ENCODE measurements at regions not wholly inside any gene's neighbourhood (a gene's known extent, or its start where the extent isn't known, plus 50 kb on each side); places are given as distances from the start of the nearest gene placed in this dataset.

DNA sequence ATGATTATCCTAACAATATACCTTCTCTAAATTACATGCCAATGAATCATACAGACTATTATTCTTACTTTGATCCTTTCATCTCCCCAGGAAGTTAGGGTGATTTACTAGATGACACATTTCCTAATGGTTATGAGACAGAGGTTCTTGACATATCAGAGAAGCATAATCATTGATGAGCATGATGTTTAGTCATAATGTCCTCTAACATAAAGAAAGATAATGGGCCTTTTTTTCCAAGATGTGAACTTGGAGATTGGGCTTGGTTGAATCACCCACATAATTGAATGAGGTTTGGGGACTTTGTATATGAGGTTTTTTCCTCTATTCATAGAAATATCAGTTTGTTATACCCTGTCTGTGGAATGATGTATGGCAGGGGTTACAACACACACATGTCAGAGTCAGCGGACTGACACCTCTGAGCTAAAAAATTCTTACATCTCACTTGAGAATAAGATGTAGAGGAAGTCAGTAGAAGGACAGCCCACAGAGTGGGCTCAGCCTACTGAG is 69.7 kb upstream of the DCBLD2 start:
- no peaks in the 10 kb centered on the region for H3K36me3 ChIP-seq (ENCODE audit: control insufficient read depth, insufficient read depth, low read length)
- H3K4me3 ChIP-seq (ENCODE audit: low read length): no peak overlapping the region
- H3K4me1 ChIP-seq (ENCODE audit: control insufficient read depth, insufficient read depth, low read length): no peaks in the 10 kb centered on the region
- H3K9me3 ChIP-seq (ENCODE audit: control insufficient read depth, insufficient read depth, low read length): no peaks in the 10 kb centered on the region
- no CpG with 5 or more reads among the region's 1 CpG for WGBS (ENCODE audit: insufficient coverage, insufficient read length)
- H3K27me3 ChIP-seq (ENCODE audit: control insufficient read depth, insufficient read depth, low read length): no peaks in the 10 kb centered on the region
- DNase-seq (ENCODE audit: low read depth, low spot score): no peak
- H3K27ac ChIP-seq (ENCODE audit: low read length): no peak overlapping the region

DNA sequence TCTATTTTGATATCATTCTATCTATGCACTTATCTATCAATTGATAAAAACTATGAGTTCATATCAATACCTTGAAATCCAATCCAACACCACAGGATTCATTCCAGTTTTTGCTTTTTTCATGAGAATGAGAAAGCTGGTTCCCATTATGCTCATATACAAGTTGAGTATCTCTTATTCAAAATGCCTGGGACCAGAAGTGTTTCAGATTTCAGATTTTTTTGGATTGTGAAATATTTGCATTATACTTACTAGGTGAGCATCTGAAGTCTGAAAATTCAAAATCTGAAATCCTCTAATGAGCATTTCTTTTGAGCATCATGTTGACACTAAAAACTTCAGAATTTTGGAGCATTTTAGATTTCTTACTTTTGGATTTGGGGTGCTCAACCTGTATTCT is 67.8 kb upstream of the DCBLD2 start:
- no peaks in the 10 kb centered on the region for H3K27me3 ChIP-seq (ENCODE audit: control insufficient read depth, insufficient read depth, low read length)
- no peak overlapping the region for H3K27ac ChIP-seq (ENCODE audit: low read length)
- no peaks in the 10 kb centered on the region for H3K9me3 ChIP-seq (ENCODE audit: control insufficient read depth, insufficient read depth, low read length)
- H3K36me3 ChIP-seq (ENCODE audit: control insufficient read depth, insufficient read depth, low read length): no peaks in the 10 kb centered on the region
- H3K4me3 ChIP-seq (ENCODE audit: low read length): no peak overlapping the region
- no peaks in the 10 kb centered on the region for H3K4me1 ChIP-seq (ENCODE audit: control insufficient read depth, insufficient read depth, low read length)
- no peak for DNase-seq (ENCODE audit: low read depth, low spot score)

DNA sequence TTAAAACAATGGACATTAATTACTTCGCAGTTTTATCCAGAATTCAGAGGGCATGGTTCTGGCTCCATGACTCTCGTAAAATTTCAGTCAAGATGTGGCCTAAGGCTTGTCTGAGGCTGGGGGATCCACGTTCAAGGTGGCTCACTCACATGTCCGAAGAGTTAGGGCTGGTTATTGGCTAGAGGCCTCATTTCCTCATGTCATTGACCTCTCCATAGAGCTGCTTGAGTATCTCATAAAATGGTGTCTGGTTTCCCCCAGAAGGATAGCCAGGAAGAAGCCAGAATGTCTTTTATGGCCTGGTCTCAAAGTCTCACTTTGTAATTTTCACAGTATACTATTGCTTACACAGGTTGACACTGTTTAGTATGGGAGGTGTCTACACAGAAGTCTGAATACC is 67.3 kb upstream of the DCBLD2 start:
- Histone ChIP-seq H3K4me3 (ENCODE audit: low read length) (no peak overlapping the region), H3K27me3 (ENCODE audit: control insufficient read depth, insufficient read depth, low read length) (no peaks in the 10 kb centered on the region), H3K36me3 (ENCODE audit: control insufficient read depth, insufficient read depth, low read length) (no peaks in the 10 kb centered on the region), H3K9me3 (ENCODE audit: control insufficient read depth, insufficient read depth, low read length) (no peaks in the 10 kb centered on the region), H3K4me1 (ENCODE audit: control insufficient read depth, insufficient read depth, low read length) (no peaks in the 10 kb centered on the region), H3K27ac (ENCODE audit: low read length) (no peak overlapping the region)
- no peak for DNase-seq (ENCODE audit: low read depth, low spot score)
- WGBS (ENCODE audit: insufficient coverage, insufficient read length): no CpG with 5 or more reads among the region's 4 CpGs

DNA sequence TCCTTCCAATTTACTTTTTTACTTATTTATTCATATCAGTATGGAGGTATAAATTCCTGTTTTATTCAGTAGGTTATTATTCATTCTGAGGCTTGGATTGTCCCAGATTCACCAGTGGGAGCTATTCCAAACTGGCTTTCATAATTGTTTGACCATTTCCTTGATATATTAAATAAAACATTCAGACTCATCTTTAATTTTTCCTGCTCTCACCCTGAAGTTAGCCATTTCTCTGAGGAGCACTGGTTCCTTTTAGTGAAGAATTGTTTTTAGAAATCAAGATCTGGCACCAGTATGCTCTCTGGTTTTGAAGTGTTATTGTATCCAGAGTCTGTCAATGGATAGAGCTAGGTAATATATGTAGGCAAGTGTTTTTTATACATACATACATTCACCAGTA is 66.9 kb upstream of the DCBLD2 start:
- no peaks in the 10 kb centered on the region for H3K36me3 ChIP-seq (ENCODE audit: control insufficient read depth, insufficient read depth, low read length)
- H3K4me3 ChIP-seq (ENCODE audit: low read length): no peak overlapping the region
- H3K27me3 ChIP-seq (ENCODE audit: control insufficient read depth, insufficient read depth, low read length): no peaks in the 10 kb centered on the region
- H3K9me3 ChIP-seq (ENCODE audit: control insufficient read depth, insufficient read depth, low read length): no peaks in the 10 kb centered on the region
- H3K4me1 ChIP-seq (ENCODE audit: control insufficient read depth, insufficient read depth, low read length): no peaks in the 10 kb centered on the region
- no peak for DNase-seq (ENCODE audit: low read depth, low spot score)
- H3K27ac ChIP-seq (ENCODE audit: low read length): no peak overlapping the region

DNA sequence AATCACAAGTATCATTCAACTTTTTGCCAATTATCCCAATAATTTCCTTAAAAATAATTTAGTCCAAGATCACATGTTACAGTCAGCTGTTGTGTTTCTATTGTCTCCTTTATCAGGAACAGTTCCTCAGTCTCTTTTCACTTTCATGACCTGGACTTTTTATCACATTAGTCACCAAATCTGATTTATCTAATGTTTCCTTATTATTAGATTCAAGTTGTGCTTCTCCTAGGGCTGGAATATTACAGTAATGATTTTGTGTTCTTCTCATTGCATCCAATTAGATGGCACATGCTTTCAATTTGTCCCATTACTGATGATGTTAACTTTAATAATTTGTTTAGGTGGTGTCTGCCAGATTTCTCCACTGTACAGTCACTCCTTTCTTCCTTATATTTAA is 66.3 kb upstream of the DCBLD2 start:
- Histone ChIP-seq H3K4me1 (ENCODE audit: control insufficient read depth, insufficient read depth, low read length) (no peaks in the 10 kb centered on the region), H3K9me3 (ENCODE audit: control insufficient read depth, insufficient read depth, low read length) (no peaks in the 10 kb centered on the region), H3K36me3 (ENCODE audit: control insufficient read depth, insufficient read depth, low read length) (no peaks in the 10 kb centered on the region), H3K4me3 (ENCODE audit: low read length) (no peak overlapping the region), H3K27ac (ENCODE audit: low read length) (no peak overlapping the region), H3K27me3 (ENCODE audit: control insufficient read depth, insufficient read depth, low read length) (no peaks in the 10 kb centered on the region)
- DNase-seq (ENCODE audit: low read depth, low spot score): no peak

DNA sequence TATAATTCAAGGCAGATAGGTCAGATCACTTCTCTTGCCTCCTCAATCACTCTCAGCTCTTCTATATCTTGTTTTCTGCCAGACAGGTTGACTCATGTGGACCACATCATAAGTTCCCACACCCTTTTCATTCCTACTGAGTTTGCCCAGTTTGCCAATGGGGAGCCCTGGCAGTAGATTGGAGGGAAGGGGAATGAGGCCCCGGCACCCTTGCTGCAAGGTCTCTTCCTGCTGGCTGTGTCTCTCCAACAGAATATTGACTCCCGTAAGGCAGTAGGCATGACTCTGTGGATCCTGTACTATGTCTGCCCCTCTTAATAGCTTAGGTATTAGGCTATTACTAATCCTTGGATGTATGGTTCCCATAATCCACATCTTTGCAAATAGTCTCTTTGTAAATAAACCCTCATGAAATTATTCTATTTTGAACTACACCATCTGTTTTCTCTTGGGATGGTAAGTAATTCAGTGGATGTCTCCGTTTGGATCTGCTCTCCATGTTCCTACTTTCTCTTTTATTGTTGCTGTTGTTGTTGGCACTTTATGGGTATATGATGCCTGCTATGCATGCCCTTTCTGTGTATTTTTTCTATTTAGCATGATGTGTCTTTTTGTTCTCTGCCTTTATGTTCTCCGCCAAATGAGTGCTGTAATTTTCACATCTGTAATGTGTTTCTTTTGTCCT is 65.5 kb upstream of the DCBLD2 start:
- no peaks in the 10 kb centered on the region for H3K36me3 ChIP-seq (ENCODE audit: control insufficient read depth, insufficient read depth, low read length)
- WGBS (ENCODE audit: insufficient coverage, insufficient read length): no CpG with 5 or more reads among the region's 4 CpGs
- DNase-seq (ENCODE audit: low read depth, low spot score): no peak
- H3K27me3 ChIP-seq (ENCODE audit: control insufficient read depth, insufficient read depth, low read length): no peaks in the 10 kb centered on the region
- no peaks in the 10 kb centered on the region for H3K4me1 ChIP-seq (ENCODE audit: control insufficient read depth, insufficient read depth, low read length)
- H3K4me3 ChIP-seq (ENCODE audit: low read length): no peak overlapping the region
- H3K9me3 ChIP-seq (ENCODE audit: control insufficient read depth, insufficient read depth, low read length): no peaks in the 10 kb centered on the region
- H3K27ac ChIP-seq (ENCODE audit: low read length): no peak overlapping the region

DNA sequence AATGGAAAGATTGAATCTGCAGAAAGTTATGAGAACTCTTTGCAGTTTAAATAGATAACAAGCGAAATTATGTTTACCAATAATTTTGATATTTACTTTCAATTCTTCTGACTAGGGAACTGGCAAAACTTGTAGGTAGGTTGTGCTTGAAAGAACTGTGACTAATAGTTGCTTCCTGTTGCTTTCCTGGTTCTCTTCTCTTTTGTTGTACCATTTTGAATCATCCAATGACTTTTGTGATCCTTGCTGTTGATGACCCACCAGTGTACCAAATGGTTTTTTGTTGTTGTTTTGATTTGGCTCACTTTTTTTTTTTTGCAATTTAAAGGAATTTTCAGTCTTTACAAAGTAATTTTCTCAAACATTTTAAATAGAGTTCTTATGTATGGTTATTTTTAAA is 64.9 kb upstream of the DCBLD2 start:
- H3K4me1 ChIP-seq (ENCODE audit: control insufficient read depth, insufficient read depth, low read length): no peaks in the 10 kb centered on the region
- DNase-seq (ENCODE audit: low read depth, low spot score): no peak
- H3K27me3 ChIP-seq (ENCODE audit: control insufficient read depth, insufficient read depth, low read length): no peaks in the 10 kb centered on the region
- H3K27ac ChIP-seq (ENCODE audit: low read length): no peak overlapping the region
- no peak overlapping the region for H3K4me3 ChIP-seq (ENCODE audit: low read length)
- H3K9me3 ChIP-seq (ENCODE audit: control insufficient read depth, insufficient read depth, low read length): no peaks in the 10 kb centered on the region
- H3K36me3 ChIP-seq (ENCODE audit: control insufficient read depth, insufficient read depth, low read length): no peaks in the 10 kb centered on the region
- WGBS (ENCODE audit: insufficient coverage, insufficient read length): no CpG with 5 or more reads among the region's 1 CpG

DNA sequence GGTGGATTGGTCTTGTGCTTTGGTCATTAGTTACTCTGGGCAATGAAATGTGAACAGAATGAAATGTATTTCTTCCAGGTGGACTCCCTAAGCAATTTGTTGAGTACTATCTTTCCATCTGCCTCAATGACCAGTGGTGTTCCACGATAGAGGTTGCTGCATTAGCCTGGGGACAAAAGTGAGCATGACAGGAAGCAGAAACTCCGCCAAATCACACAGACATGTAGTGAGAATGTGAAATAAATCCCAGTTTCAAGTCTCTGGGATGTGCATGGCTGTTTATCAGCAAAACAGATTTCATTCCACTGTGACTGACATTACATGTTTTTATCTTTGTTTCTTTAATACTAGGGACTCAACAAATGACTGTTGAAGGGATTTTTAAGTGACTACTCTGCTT is 63.3 kb upstream of the DCBLD2 start:
- H3K27me3 ChIP-seq (ENCODE audit: control insufficient read depth, insufficient read depth, low read length): no peaks in the 10 kb centered on the region
- H3K27ac ChIP-seq (ENCODE audit: low read length): no peak overlapping the region
- no peak for DNase-seq (ENCODE audit: low read depth, low spot score)
- no peak overlapping the region for H3K4me3 ChIP-seq (ENCODE audit: low read length)
- no CpG with 5 or more reads among the region's 2 CpGs for WGBS (ENCODE audit: insufficient coverage, insufficient read length)
- no peaks in the 10 kb centered on the region for H3K9me3 ChIP-seq (ENCODE audit: control insufficient read depth, insufficient read depth, low read length)
- no peaks in the 10 kb centered on the region for H3K36me3 ChIP-seq (ENCODE audit: control insufficient read depth, insufficient read depth, low read length)
- no peaks in the 10 kb centered on the region for H3K4me1 ChIP-seq (ENCODE audit: control insufficient read depth, insufficient read depth, low read length)

DNA sequence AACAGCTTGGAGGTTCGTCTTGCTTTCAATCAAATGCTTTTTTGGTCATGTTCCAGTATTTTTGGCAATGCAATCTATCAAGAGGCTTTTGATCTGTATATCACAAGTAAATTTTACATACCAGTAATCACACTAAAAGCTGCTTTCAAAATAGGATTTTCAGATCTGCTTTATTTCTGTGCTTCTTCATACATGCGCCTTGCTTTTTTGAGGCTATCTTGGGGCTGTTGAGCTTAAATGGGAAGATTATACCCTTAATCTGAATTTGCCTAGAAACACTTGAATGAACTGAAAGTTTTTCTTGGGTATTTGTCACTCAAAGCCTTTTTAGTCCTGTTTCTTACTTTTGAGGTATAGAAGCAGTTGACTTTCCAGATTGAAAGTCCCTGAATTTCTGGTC is 62.1 kb upstream of the DCBLD2 start:
- Histone ChIP-seq H3K4me3 (ENCODE audit: low read length) (no peak overlapping the region), H3K9me3 (ENCODE audit: control insufficient read depth, insufficient read depth, low read length) (no peaks in the 10 kb centered on the region), H3K4me1 (ENCODE audit: control insufficient read depth, insufficient read depth, low read length) (no peaks in the 10 kb centered on the region), H3K27me3 (ENCODE audit: control insufficient read depth, insufficient read depth, low read length) (no peaks in the 10 kb centered on the region), H3K27ac (ENCODE audit: low read length) (no peak overlapping the region), H3K36me3 (ENCODE audit: control insufficient read depth, insufficient read depth, low read length) (no peaks in the 10 kb centered on the region)
- DNase-seq (ENCODE audit: low read depth, low spot score): no peak
- no CpG with 5 or more reads among the region's 2 CpGs for WGBS (ENCODE audit: insufficient coverage, insufficient read length)

DNA sequence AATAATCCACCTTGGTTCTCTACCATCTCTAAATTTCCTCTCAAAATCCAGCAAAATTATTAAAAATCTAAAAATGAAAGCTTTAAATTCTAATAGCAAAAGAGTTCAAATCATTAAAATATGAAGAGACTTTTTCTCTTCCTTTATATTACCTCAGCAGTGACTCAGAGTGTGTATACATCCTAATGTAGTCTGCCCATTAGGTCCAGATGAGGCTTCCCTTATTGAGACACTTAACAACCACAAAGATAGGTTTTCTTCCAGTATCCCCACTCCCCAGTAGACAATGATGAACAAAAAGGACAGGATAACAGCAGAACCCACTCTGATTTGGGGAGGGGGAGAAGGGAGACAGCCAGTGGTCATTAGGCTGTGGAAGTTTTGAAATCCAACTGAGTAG is 61.5 kb upstream of the DCBLD2 start:
- DNase-seq (ENCODE audit: low read depth, low spot score): no peak
- Histone ChIP-seq H3K36me3 (ENCODE audit: control insufficient read depth, insufficient read depth, low read length) (no peaks in the 10 kb centered on the region), H3K9me3 (ENCODE audit: control insufficient read depth, insufficient read depth, low read length) (no peaks in the 10 kb centered on the region), H3K27ac (ENCODE audit: low read length) (no peak overlapping the region), H3K4me3 (ENCODE audit: low read length) (no peak overlapping the region), H3K27me3 (ENCODE audit: control insufficient read depth, insufficient read depth, low read length) (no peaks in the 10 kb centered on the region), H3K4me1 (ENCODE audit: control insufficient read depth, insufficient read depth, low read length) (no peaks in the 10 kb centered on the region)

DNA sequence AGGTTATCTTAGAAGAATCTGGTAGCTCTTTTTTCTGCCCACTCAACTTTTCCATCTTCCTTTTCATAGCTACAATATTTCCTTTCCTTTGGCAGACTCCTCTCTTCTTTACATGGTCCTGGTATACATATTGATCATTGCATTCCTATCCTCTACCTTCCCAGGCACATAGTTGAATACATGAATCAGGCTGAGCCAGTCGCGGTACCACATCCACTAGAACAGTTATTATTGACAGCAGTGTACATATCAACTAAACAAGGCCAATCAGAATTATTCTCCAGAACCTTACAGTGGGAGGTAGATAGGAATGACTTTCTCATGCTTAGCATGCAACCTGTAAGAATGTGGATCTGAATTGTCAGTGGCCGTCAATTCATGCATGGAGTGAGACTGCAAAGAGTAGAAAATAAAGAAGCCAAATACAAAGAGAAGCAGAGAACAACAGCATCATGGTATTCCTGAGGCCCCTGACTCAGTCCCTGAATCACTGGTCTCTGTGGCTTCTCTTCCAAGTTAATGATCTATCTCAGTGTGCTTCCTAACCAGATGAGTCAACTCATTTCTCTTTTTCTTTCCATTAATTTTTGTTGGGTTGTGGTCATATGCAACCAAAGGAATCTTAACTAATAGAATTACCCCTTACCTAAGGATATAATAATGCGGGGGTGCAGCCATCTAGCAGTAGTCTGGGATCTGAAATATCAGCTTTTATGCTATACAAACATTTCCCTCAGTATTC is 60.9 kb upstream of the DCBLD2 start:
- WGBS (ENCODE audit: insufficient coverage, insufficient read length): no CpG with 5 or more reads among the region's 4 CpGs
- no peaks in the 10 kb centered on the region for H3K27me3 ChIP-seq (ENCODE audit: control insufficient read depth, insufficient read depth, low read length)
- no peak overlapping the region for H3K27ac ChIP-seq (ENCODE audit: low read length)
- DNase-seq (ENCODE audit: low read depth, low spot score): no peak
- no peak overlapping the region for H3K4me3 ChIP-seq (ENCODE audit: low read length)
- no peaks in the 10 kb centered on the region for H3K36me3 ChIP-seq (ENCODE audit: control insufficient read depth, insufficient read depth, low read length)
- no peaks in the 10 kb centered on the region for H3K9me3 ChIP-seq (ENCODE audit: control insufficient read depth, insufficient read depth, low read length)
- H3K4me1 ChIP-seq (ENCODE audit: control insufficient read depth, insufficient read depth, low read length): no peaks in the 10 kb centered on the region
